Fibroblast of lung (primary cell): ENCODE measurements at regions not wholly inside any gene's neighbourhood (a gene's known extent, or its start where the extent isn't known, plus 50 kb on each side); places are given as distances from the start of the nearest gene placed in this dataset.

Source experiments
- DNase-seq, 2 donors: peaks; one replicate each; pipeline versions ENCODE4 v3.0.0 to v3.0.0-alpha.2; 2010; ENCODE audit warnings: low read depth in 2 of 2
- H2AFZ ChIP-seq: 2 replicates; pipeline ENCODE4 v1.5.1; 2012; ENCODE audit warnings: low read length, control low read depth, inconsistent platforms
- H3K27ac ChIP-seq: 2 replicates; pipeline ENCODE4 v1.5.1; 2011; ENCODE audit warnings: low read length, control low read depth; ENCODE audit not compliant: insufficient read depth
- H3K27me3 ChIP-seq: 2 replicates; pipeline ENCODE4 v1.5.1; 2011; ENCODE audit warnings: mild to moderate bottlenecking, low read length; ENCODE audit not compliant: control insufficient read depth, insufficient read depth
- H3K36me3 ChIP-seq: 2 replicates; pipeline ENCODE4 v1.5.1; 2011; ENCODE audit warnings: low read length; ENCODE audit not compliant: control insufficient read depth, insufficient read depth
- H3K4me1 ChIP-seq: 2 replicates; pipeline ENCODE4 v1.5.1; 2011; ENCODE audit warnings: low read length; ENCODE audit not compliant: control insufficient read depth, insufficient read depth; ENCODE audit errors: extremely low read depth
- H3K4me2 ChIP-seq: 2 replicates; pipeline ENCODE4 v1.5.1; 2011; ENCODE audit warnings: low read length, control low read depth; ENCODE audit not compliant: insufficient read depth; ENCODE audit errors: extremely low read depth
- H3K4me3 ChIP-seq, 4 experiments: fragments of 200-600 bp in 1 of 4; sonication (generic) in 1 of 4; replicated peaks in 1 of 4; 2 replicates each; pipeline ENCODE4 v1.5.1; 2011 to 2016; ENCODE audit warnings: low read length in 4 of 4, low read depth in 3 of 4, mild to moderate bottlenecking in 3 of 4, control low read depth in 2 of 4, inconsistent platforms in 1 of 4, mixed read lengths in 1 of 4; ENCODE audit not compliant: insufficient read depth in 1 of 4; ENCODE audit errors: control extremely low read depth in 1 of 4
- H3K79me2 ChIP-seq: 2 replicates; pipeline ENCODE4 v1.5.1; 2012; ENCODE audit warnings: mild to moderate bottlenecking, low read length, inconsistent platforms; ENCODE audit not compliant: control insufficient read depth, insufficient read depth
- H3K9ac ChIP-seq: 2 replicates; pipeline ENCODE4 v1.5.1; 2011; ENCODE audit warnings: mild to moderate bottlenecking, low read length, control low read depth; ENCODE audit not compliant: insufficient read depth
- H3K9me3 ChIP-seq: 2 replicates; pipeline ENCODE4 v1.5.1; 2012; ENCODE audit warnings: low read depth, low read length; ENCODE audit not compliant: control insufficient read depth, insufficient read depth
- H4K20me1 ChIP-seq: 2 replicates; pipeline ENCODE4 v1.5.1; 2011; ENCODE audit warnings: low read length; ENCODE audit not compliant: control insufficient read depth, insufficient read depth; ENCODE audit errors: extremely low read depth
- EZH2 ChIP-seq: IDR thresholded peaks from 2 replicates; pipeline ENCODE4 v1.5.1; 2012; ENCODE audit warnings: low read length, control low read depth, mild to moderate bottlenecking; ENCODE audit errors: missing control alignments
- TF ChIP-seq, protein P1 (sequence below), 2 donors: IDR thresholded peaks in 1 of 2; conservative IDR thresholded peaks in 1 of 2; 1 replicate in 1 of 2; 2 replicates in 1 of 2; pipeline ENCODE4 v1.5.1; 2011 to 2012; ENCODE audit warnings: low read length in 2 of 2, control low read depth in 1 of 2, inconsistent platforms in 1 of 2, low read depth in 1 of 2, mild to moderate bottlenecking in 1 of 2

DNA sequence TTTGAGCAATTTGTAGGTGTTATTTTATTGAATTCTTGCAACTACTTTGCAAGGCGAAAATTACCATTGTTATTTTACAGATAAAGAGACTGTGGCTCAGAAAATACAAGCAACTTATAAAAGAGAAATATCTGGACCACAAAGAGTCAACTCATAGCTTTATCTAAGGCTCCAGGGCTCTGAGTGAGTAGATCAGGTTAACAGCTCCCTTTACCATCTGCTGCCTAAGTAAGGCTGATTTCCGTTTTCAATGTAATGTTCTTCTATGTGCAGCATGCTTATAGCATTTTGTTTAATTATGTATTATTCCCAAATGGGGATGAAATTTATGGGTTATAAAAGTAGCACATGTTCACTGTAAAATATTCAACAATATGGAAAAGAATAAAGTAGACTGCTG, 299.1 kb upstream of the TNP1 start:
- Histone ChIP-seq H3K27ac (no peak overlapping the region), H3K4me1 (no peaks in the 10 kb centered on the region), H3K9me3 (no peaks in the 10 kb centered on the region), H3K79me2 (no peaks in the 10 kb centered on the region), H3K27me3 (no peaks in the 10 kb centered on the region), H3K9ac (no peak overlapping the region), H3K36me3 (no peaks in the 10 kb centered on the region), H3K4me3 (no peak overlapping the region), H2AFZ (no peak overlapping the region), H3K4me2 (no peak overlapping the region), H4K20me1 (no peaks in the 10 kb centered on the region)
- TF ChIP-seq EZH2, result no peak
- TF ChIP-seq, protein P1, sequence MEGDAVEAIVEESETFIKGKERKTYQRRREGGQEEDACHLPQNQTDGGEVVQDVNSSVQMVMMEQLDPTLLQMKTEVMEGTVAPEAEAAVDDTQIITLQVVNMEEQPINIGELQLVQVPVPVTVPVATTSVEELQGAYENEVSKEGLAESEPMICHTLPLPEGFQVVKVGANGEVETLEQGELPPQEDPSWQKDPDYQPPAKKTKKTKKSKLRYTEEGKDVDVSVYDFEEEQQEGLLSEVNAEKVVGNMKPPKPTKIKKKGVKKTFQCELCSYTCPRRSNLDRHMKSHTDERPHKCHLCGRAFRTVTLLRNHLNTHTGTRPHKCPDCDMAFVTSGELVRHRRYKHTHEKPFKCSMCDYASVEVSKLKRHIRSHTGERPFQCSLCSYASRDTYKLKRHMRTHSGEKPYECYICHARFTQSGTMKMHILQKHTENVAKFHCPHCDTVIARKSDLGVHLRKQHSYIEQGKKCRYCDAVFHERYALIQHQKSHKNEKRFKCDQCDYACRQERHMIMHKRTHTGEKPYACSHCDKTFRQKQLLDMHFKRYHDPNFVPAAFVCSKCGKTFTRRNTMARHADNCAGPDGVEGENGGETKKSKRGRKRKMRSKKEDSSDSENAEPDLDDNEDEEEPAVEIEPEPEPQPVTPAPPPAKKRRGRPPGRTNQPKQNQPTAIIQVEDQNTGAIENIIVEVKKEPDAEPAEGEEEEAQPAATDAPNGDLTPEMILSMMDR (conservative IDR thresholded peaks at IDR 0.05 in 1 of 2, IDR thresholded peaks at IDR 0.05 in 1 of 2; ENCODE audit: low read depth in 1 of 2, low read length in 2 of 2), result no peak
- no peak for DNase-seq

DNA sequence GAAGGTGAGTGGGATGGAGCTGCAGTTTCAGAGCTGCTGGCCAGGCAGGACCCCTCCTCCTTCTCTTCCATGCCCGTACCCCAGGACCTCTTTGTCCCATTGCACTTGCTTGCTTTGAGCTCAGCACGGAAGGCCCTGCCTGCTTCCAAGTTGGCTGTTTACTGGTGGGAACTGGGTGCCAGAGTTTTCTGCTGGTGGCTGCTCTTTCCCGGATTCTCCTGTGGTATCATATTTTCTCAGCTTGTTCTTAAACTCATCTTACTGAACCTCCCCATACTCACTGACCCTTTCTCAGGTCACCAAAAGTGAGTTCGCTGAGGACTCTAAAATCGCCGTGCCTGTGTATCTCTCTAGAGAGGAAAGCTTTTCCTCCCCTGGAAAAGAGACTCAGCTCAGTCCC, 297.7 kb upstream of the TNP1 start:
- Histone ChIP-seq H3K79me2 (no peaks in the 10 kb centered on the region), H4K20me1 (no peaks in the 10 kb centered on the region), H3K4me1 (no peaks in the 10 kb centered on the region), H3K36me3 (no peaks in the 10 kb centered on the region), H3K27ac (no peak overlapping the region), H3K9ac (no peak overlapping the region), H3K9me3 (no peaks in the 10 kb centered on the region), H3K27me3 (no peaks in the 10 kb centered on the region), H3K4me2 (no peak overlapping the region), H2AFZ (no peak overlapping the region), H3K4me3 (no peak overlapping the region)
- DNase-seq, result no peak
- no peak for TF ChIP-seq EZH2
- TF ChIP-seq, protein P1 (conservative IDR thresholded peaks at IDR 0.05 in 1 of 2, IDR thresholded peaks at IDR 0.05 in 1 of 2; ENCODE audit: low read depth in 1 of 2, low read length in 2 of 2), result no peak

DNA sequence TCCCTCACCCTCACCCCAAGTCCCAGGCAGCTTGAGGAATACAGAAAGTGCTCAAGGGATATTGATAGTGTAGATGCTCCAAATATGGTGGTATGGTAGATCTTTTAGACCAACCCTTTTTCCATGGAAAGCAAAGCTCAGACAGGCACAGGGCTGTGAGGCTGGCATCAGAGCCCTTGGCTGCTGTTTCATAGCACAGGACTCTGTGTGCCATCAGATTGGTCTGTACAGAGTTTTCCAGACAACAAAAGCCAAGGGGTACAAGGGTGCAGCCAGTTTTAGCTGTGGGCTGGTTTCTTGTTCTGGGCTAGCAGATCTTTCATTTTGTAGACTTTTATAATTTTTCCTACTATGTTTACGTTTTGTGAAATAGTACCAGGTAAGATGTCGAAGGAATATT, 296.9 kb upstream of the TNP1 start:
- H3K4me3 ChIP-seq, result no peak overlapping the region
- H3K9me3 ChIP-seq, result no peaks in the 10 kb centered on the region
- H3K9ac ChIP-seq, result no peak overlapping the region
- no peaks in the 10 kb centered on the region for H3K36me3 ChIP-seq
- H3K27me3 ChIP-seq, result no peaks in the 10 kb centered on the region
- H3K4me1 ChIP-seq, result no peaks in the 10 kb centered on the region
- no peak for DNase-seq
- H4K20me1 ChIP-seq, result no peaks in the 10 kb centered on the region
- no peak overlapping the region for H3K4me2 ChIP-seq
- H3K79me2 ChIP-seq, result no peaks in the 10 kb centered on the region
- H3K27ac ChIP-seq, result no peak overlapping the region
- TF ChIP-seq EZH2, result no peak
- TF ChIP-seq, protein P1 (conservative IDR thresholded peaks at IDR 0.05 in 1 of 2, IDR thresholded peaks at IDR 0.05 in 1 of 2; ENCODE audit: low read depth in 1 of 2, low read length in 2 of 2), result no peak
- H2AFZ ChIP-seq, result no peak overlapping the region
